Neural cell (in vitro differentiated cells): ENCODE measurements at regions not wholly inside any gene's neighbourhood (a gene's known extent, or its start where the extent isn't known, plus 50 kb on each side); places are given as distances from the start of the nearest gene placed in this dataset.

Experiments
- EP300 ChIP-seq: fragments of 450-650 bp; conservative IDR thresholded peaks from 2 replicates; pipeline ENCODE4 v1.6.1; 2014; ENCODE audit warnings: antibody characterized with exemption, mild to moderate bottlenecking, moderate library complexity; ENCODE audit not compliant: poor library complexity, severe bottlenecking
- EZH2 ChIP-seq: fragments of 200-600, 300-800 bp; shearing (Covaris generic), sonication (generic); IDR thresholded peaks from 2 replicates; pipeline ENCODE4 v1.6.1; 2014; ENCODE audit warnings: antibody characterized with exemption, low read length, borderline replicate concordance, mild to moderate bottlenecking; ENCODE audit not compliant: insufficient read depth, poor library complexity, severe bottlenecking
- POLR2AphosphoS5 ChIP-seq: IDR thresholded peaks from 2 replicates; pipeline ENCODE4 v1.6.1; 2012
- RAD21 ChIP-seq: fragments of 450-650 bp; conservative IDR thresholded peaks from 2 replicates; pipeline ENCODE4 v1.6.1; 2014; ENCODE audit warnings: antibody characterized with exemption, mild to moderate bottlenecking, moderate library complexity
- TAF1 ChIP-seq: IDR thresholded peaks from 2 replicates; pipeline ENCODE4 v1.6.1; 2012; ENCODE audit warnings: low read depth
- TF ChIP-seq, protein P1 (sequence below): IDR thresholded peaks from 2 replicates; pipeline ENCODE4 v1.6.1; 2012; ENCODE audit warnings: borderline replicate concordance
- TF ChIP-seq, protein P2 (sequence below): fragments of 450-650 bp; IDR thresholded peaks from 2 replicates; pipeline ENCODE4 v1.5.1; 2014; ENCODE audit warnings: antibody characterized with exemption, mild to moderate bottlenecking, moderate library complexity; ENCODE audit not compliant: poor library complexity, severe bottlenecking

DNA sequence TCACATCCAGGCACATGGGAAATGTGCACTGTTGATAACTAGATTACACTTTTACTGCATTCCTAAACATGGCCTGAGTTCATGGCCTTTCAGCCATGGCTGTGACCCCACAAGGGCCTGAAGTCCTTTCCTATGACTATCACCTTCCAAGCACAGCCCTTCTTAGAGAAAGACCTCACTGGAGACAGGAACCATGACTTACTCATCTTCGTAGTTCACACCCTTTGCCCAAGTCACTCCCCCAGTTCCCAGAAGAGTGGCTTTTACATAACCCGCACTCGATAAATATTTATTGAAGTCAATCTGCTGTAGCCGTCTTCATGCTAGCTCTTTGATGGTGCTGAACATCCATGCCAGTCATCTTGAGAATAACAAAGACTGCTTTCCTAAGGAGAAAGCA lies 632.5 kb upstream of the NRP1 start:
- TF ChIP-seq, protein P1, sequence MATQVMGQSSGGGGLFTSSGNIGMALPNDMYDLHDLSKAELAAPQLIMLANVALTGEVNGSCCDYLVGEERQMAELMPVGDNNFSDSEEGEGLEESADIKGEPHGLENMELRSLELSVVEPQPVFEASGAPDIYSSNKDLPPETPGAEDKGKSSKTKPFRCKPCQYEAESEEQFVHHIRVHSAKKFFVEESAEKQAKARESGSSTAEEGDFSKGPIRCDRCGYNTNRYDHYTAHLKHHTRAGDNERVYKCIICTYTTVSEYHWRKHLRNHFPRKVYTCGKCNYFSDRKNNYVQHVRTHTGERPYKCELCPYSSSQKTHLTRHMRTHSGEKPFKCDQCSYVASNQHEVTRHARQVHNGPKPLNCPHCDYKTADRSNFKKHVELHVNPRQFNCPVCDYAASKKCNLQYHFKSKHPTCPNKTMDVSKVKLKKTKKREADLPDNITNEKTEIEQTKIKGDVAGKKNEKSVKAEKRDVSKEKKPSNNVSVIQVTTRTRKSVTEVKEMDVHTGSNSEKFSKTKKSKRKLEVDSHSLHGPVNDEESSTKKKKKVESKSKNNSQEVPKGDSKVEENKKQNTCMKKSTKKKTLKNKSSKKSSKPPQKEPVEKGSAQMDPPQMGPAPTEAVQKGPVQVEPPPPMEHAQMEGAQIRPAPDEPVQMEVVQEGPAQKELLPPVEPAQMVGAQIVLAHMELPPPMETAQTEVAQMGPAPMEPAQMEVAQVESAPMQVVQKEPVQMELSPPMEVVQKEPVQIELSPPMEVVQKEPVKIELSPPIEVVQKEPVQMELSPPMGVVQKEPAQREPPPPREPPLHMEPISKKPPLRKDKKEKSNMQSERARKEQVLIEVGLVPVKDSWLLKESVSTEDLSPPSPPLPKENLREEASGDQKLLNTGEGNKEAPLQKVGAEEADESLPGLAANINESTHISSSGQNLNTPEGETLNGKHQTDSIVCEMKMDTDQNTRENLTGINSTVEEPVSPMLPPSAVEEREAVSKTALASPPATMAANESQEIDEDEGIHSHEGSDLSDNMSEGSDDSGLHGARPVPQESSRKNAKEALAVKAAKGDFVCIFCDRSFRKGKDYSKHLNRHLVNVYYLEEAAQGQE, result no peak
- TF ChIP-seq, protein P2, sequence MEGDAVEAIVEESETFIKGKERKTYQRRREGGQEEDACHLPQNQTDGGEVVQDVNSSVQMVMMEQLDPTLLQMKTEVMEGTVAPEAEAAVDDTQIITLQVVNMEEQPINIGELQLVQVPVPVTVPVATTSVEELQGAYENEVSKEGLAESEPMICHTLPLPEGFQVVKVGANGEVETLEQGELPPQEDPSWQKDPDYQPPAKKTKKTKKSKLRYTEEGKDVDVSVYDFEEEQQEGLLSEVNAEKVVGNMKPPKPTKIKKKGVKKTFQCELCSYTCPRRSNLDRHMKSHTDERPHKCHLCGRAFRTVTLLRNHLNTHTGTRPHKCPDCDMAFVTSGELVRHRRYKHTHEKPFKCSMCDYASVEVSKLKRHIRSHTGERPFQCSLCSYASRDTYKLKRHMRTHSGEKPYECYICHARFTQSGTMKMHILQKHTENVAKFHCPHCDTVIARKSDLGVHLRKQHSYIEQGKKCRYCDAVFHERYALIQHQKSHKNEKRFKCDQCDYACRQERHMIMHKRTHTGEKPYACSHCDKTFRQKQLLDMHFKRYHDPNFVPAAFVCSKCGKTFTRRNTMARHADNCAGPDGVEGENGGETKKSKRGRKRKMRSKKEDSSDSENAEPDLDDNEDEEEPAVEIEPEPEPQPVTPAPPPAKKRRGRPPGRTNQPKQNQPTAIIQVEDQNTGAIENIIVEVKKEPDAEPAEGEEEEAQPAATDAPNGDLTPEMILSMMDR, result no peak
- TF ChIP-seq RAD21, result no peak
- TF ChIP-seq EZH2, result no peak
- TF ChIP-seq TAF1, result no peak
- TF ChIP-seq EP300, result no peak
- no peak for TF ChIP-seq POLR2AphosphoS5
